Colonic mucosa (tissue), 4 donors: ENCODE measurements at regions not wholly inside any gene's neighbourhood (a gene's known extent, or its start where the extent isn't known, plus 50 kb on each side); places are given as distances from the start of the nearest gene placed in this dataset.

ENCODE experiments used
- DNase-seq: peaks from one replicate; pipeline ENCODE4 v3.0.0-alpha.2; 2020
- H3K27ac ChIP-seq: fragments of 200-600 bp; one replicate; pipeline ENCODE4 v1.8.0; 2021
- H3K27me3 ChIP-seq: fragments of 200-600 bp; one replicate; pipeline ENCODE4 v1.8.0; 2021
- H3K36me3 ChIP-seq: fragments of 200-600 bp; one replicate; pipeline ENCODE4 v1.8.0; 2021
- H3K4me1 ChIP-seq: fragments of 200-600 bp; one replicate; pipeline ENCODE4 v1.8.0; 2021; ENCODE audit warnings: mild to moderate bottlenecking
- H3K4me3 ChIP-seq: fragments of 200-600 bp; one replicate; pipeline ENCODE4 v1.8.0; 2021
- H3K9ac ChIP-seq, 2 donors: one replicate each; pipeline ENCODE4 v1.7.0; 2013; ENCODE audit warnings: control low read depth in 2 of 2, low read depth in 2 of 2, low read length in 2 of 2
- H3K9me3 ChIP-seq: fragments of 200-600 bp; one replicate; pipeline ENCODE4 v1.8.0; 2021
- CTCF ChIP-seq: fragments of 200-600 bp; IDR thresholded peaks from one replicate; pipeline ENCODE4 v1.8.0; 2022; ENCODE audit warnings: antibody characterized with exemption, mild to moderate bottlenecking
- intact Hi-C: fragments of 100-400 bp; cut with DNase I; formaldehyde crosslinking; loops from one replicate; pipeline ENCODE4 v1.14.1; 2022
- donor health status: healthy.
- donor health status: DM: no; HTN: no; CAD: no.
- donor health status: DM: no; HTN: no; CAD: no.

GRCh38 chrX:36581030-36581429, 427.1 kb upstream of the FAM47C start:
- intact Hi-C loops = no loop called here
- Histone ChIP-seq H3K9me3 (no peaks in the 10 kb centered on the region), H3K4me3 (no peak overlapping the region), H3K36me3 (no peaks in the 10 kb centered on the region), H3K27me3 (no peaks in the 10 kb centered on the region), H3K27ac (no peak overlapping the region), H3K9ac (no peak overlapping the region), H3K4me1 (no peaks in the 10 kb centered on the region)
- no peak for DNase-seq
- no peak for TF ChIP-seq CTCF

DNA sequence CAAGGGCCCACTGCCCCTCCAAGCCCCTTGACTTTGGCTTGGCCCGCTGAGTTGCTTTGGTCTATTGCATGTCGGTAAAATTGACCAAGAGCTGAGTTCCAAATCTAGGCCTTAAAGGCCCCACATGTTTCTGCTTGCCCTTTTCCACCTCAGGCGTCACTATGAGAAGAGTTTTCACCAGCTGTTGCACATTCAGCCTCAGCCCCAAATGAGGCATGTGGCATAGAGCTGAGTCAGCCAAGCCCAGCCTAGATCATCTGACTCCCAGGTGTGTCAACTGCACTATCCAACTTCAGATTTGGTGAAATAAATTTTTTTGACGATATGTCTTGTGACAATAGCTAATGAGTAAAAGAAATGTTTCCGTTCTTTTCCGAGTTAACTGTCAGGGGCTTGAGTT, 424.5 kb upstream of the FAM47C start:
- Histone ChIP-seq H3K36me3 (no peaks in the 10 kb centered on the region), H3K4me3 (no peak overlapping the region), H3K9ac (no peak overlapping the region), H3K9me3 (no peaks in the 10 kb centered on the region), H3K27me3 (no peaks in the 10 kb centered on the region), H3K27ac (no peak overlapping the region), H3K4me1 (no peaks in the 10 kb centered on the region)
- no peak for TF ChIP-seq CTCF
- no peak for DNase-seq
- intact Hi-C loops = no loop called here

DNA sequence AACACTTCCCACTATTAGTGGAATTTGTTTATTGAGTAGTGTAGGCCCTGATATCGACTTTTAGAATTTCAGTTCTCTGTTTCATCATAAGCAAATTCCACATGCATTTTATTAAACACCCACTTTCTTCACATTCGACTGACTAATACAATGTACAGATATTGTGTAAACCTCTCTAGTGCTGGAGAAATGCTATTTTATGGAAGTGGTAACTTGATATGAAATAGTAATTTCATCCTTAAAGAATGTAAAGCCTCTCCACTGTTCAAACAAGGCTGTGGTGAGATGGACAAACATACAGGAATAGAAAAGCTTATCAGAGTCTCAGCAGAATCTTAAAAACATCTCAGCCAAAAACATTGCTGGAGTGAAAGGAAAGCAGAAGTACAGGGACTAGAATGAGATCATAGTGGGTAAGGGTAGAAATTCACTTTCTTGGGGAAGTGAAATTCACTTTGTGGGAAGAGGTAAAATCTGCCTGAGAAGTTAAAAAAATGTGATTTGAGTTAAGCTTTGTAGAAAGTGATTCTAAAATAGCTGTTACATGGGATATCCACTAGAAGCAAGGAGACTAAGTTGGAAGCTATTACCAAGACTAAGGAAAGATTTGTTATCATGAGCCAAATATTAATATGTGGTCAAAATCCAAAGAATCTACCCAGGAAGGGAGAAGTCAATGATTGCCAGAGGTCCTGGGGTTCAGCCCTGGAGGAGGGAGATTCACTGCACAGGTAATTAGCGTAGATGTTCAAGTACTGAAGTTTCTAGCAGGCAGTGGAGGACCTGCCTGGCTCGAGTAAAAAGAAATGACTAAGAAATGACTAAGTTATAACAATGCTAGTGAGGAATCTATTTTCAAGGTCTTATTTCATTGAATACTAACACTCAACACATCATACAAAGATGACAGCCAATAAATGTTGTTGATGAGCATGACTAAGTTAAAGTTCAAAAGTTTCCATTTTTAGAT, 398.3 kb upstream of the FAM47C start:
- H3K9ac ChIP-seq = no peak overlapping the region
- H3K27ac ChIP-seq = no peak overlapping the region
- no peaks in the 10 kb centered on the region for H3K27me3 ChIP-seq
- intact Hi-C loops = no loop called here
- no peak for DNase-seq
- no peaks in the 10 kb centered on the region for H3K4me1 ChIP-seq
- H3K9me3 ChIP-seq = no peaks in the 10 kb centered on the region
- H3K4me3 ChIP-seq = no peak overlapping the region
- no peaks in the 10 kb centered on the region for H3K36me3 ChIP-seq
- no peak for TF ChIP-seq CTCF

- Histone ChIP-seq H3K27ac (no peak overlapping the region), H3K4me1 (no peaks in the 10 kb centered on the region), H3K27me3 (no peaks in the 10 kb centered on the region), H3K36me3 (no peaks in the 10 kb centered on the region), H3K9me3 (no peaks in the 10 kb centered on the region), H3K4me3 (no peak overlapping the region), H3K9ac (no peak overlapping the region)
- intact Hi-C loops = no loop called here
- DNase-seq = no peak
- no peak for TF ChIP-seq CTCF
Measured at GRCh38 chrX:36626898-36627297, 381.3 kb upstream of the FAM47C start.

DNA sequence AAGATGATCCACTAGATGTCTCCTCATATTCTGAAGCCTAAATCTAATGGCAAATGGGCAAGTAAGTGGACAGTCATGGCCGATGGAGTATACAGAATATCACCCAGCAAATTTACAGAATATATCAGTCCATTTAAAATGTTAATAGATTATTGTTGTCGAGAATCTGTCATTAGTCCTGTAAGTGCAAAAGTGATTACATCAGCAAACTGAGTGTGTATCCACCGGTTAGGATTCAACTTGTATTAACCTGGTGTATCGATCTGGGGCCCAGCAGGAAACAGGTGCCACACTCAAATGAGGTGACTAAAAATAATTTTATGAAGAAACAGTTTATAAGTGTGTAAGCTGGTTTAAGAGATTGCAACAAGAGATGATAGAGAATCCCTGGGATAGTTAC, 367.9 kb upstream of the FAM47C start:
- DNase-seq = no peak
- no peaks in the 10 kb centered on the region for H3K36me3 ChIP-seq
- no peak overlapping the region for H3K27ac ChIP-seq
- intact Hi-C loops = no loop called here
- H3K4me1 ChIP-seq = no peaks in the 10 kb centered on the region
- H3K27me3 ChIP-seq = no peaks in the 10 kb centered on the region
- no peak overlapping the region for H3K9ac ChIP-seq
- H3K4me3 ChIP-seq = no peak overlapping the region
- H3K9me3 ChIP-seq = no peaks in the 10 kb centered on the region
- no peak for TF ChIP-seq CTCF
